ENCODE measurements at regions not wholly inside any gene's neighbourhood (a gene's known extent, or its start where the extent isn't known, plus 50 kb on each side); places are given as distances from the start of the nearest gene placed in this dataset.

DNA sequence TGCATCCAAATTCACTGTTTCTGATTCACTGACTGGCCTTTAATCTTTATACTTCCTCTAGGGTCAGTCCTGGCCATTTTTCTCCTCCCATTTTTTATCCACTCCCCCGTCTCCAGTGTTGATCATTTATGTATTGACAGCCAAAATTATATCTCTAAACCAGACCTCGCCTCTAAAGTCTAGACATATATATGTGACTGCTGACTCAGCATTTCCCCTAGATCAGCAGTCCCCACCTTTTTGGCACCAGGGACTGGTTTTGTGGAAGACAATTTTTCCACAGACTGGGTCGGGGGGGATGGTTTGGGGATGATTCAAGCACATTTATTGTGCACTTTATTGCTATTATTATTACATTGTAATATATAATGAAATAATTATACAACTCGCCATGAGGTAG is 88.3 kb upstream of the DAAM1 start:
- TF ChIP-seq, protein P1, sequence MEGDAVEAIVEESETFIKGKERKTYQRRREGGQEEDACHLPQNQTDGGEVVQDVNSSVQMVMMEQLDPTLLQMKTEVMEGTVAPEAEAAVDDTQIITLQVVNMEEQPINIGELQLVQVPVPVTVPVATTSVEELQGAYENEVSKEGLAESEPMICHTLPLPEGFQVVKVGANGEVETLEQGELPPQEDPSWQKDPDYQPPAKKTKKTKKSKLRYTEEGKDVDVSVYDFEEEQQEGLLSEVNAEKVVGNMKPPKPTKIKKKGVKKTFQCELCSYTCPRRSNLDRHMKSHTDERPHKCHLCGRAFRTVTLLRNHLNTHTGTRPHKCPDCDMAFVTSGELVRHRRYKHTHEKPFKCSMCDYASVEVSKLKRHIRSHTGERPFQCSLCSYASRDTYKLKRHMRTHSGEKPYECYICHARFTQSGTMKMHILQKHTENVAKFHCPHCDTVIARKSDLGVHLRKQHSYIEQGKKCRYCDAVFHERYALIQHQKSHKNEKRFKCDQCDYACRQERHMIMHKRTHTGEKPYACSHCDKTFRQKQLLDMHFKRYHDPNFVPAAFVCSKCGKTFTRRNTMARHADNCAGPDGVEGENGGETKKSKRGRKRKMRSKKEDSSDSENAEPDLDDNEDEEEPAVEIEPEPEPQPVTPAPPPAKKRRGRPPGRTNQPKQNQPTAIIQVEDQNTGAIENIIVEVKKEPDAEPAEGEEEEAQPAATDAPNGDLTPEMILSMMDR (IDR thresholded peaks at IDR 0.05), result no peak
- TF ChIP-seq POLR2A (IDR thresholded peaks at IDR 0.05), result no peak
